Loucy (cell line): ENCODE measurements at regions not wholly inside any gene's neighbourhood (a gene's known extent, or its start where the extent isn't known, plus 50 kb on each side); places are given as distances from the start of the nearest gene placed in this dataset.

ENCODE experiments used
- CTCF ChIP-seq: fragments of 200-600 bp; sonication (generic); conservative IDR thresholded peaks from 2 replicates; pipeline ENCODE4 v1.5.1; 2014; ENCODE audit warnings: mild to moderate bottlenecking, antibody characterized with exemption, low read length
- EZH2phosphoT487 ChIP-seq: fragments of 200-600 bp; IDR thresholded peaks from 2 replicates; pipeline ENCODE4 v1.6.1; 2018; ENCODE audit warnings: antibody characterized with exemption, mild to moderate bottlenecking, moderate library complexity, borderline replicate concordance

- TF ChIP-seq CTCF: no peak
- no peak for TF ChIP-seq EZH2phosphoT487
These were observed 1825.0 kb upstream of the RAG2 start for GRCh38 chr11:38423042-38423441.
